NCI-H524 treated with DMSO at 0.1 percent for 48 hours (cell line): ENCODE measurements at regions not wholly inside any gene's neighbourhood (a gene's known extent, or its start where the extent isn't known, plus 50 kb on each side); places are given as distances from the start of the nearest gene placed in this dataset.

Source experiments
- DNase-seq: peaks from one replicate; lab custom pipeline; 2025; lab: John Stamatoyannopoulos, UW

DNA sequence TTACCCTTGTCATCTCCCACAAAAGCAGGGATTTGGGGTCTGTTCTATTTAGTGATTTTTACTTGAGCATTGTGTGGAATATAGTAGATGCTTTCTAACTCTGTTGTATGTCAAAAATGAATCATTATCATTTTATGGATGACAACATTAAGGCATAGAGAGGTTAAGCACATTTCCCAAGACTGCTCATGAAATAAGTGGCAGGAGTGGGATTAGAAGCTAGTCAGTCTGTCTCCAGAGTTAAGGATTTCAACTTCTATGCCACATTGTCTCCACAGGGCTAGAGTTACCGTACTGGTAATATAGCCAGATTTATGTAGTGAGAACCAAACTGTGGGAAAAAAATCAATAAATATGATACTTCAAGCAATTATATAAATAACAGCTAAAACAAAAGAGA is 170.6 kb upstream of the DCN start:
- DNase-seq, result no peak

DNA sequence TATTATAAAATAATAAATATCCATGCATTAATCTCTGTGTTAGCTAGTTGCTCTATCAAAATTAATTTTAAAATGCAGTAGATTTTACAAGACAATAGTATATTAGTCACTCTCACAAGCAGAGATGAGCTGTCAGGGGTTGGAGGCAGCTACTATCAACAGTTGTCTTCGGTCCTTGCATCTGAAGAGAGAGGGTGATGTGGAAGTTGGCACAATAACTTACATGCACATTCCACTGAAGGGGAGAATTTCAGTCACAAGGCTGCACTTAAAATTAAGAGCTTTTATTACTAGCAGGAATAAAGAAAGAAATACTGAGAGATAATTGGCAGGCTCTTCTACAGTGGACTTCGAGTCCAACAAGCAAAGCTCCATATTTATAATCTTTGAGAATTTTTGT is 166.9 kb upstream of the DCN start:
- DNase-seq, result no peak

DNA sequence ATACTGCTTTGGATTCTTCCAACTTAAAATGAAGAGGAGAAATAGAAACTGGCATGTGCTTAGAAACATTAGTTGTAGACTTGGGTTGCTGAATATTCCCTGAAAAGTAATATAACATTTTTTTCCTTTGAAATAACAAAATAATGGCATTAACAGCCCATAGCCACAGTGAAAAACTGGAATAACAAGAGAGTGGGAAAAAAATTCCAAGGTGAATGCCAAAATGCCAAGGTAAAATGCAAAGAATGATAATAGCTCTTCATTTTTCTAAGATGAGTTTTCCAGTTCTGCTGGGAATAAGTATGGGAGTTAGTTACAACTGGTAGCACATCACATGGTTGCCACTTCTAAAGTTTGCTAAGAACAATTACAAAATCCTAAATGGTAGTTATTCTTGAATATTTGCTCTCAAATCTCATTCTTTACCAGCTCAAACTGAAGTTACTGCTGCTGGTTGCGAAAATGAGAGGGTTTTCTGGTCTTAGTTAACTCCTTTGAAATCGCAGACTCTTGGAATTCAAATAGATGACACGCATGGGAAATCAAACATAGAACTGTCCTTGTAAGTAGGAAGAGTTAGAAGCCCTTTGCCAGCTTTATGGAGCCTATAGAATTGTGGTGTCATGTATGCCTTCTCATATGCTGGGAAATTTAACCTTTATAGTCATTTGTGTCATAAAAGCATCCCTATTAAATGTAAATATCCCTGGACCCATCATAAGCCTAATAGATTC is 165.0 kb upstream of the DCN start:
- no peak for DNase-seq

DNA sequence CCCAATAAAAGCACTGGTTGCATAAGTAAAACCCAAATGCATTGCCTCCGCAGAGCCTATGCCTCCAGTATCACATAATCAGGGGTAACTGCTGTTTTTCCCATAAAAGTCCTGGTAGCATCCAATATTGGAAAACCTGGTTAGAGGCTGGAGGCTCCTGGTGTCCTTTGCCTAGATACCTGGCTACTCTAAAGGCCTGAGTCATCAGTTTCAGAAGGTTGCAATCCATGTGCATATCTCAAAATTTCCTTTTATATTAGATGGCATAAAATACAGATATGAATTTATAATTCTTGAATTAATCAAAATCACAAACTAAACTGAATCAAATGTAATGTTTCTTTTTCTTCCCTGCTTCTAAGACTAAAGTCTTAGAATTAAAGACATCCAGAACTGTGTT is 164.2 kb upstream of the DCN start:
- DNase-seq, result no peak

DNA sequence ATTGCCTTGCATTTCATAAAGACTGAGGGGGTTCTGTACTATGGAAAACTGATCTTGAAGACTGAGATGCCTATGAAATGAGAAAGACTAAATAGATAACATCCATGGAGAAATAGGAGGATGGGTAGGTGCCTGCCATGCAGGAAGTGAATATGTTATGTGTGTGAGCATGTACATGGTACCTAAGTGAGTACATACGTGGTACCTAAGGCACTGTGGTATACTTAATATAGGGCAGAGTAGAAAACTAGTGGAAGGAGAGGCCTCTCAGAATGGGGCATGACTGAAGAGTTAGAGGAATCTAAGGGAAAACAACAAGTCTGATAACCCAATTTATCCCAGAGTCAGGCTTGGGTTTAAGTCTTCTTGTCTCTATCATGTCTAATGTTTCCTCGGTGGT is 161.8 kb upstream of the DCN start:
- no peak for DNase-seq

DNA sequence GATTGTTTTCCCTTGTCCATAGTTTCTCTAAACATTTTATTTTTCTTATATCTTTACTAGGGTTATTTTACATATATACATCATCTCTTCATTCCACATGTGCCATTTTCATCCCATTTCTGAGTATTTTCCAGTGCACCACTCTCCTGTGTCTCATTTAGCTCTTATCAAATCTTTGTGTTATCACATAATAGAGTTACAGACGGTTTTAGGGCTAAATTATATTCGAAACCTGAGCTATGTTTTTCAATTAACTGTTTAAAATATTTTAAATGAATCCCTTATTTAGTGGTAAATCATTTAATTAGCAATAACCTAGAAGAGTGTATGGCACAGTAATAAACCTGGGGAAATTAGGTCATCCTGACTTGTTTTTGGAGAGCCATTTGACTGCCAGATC is 160.4 kb upstream of the DCN start:
- no peak for DNase-seq

DNA sequence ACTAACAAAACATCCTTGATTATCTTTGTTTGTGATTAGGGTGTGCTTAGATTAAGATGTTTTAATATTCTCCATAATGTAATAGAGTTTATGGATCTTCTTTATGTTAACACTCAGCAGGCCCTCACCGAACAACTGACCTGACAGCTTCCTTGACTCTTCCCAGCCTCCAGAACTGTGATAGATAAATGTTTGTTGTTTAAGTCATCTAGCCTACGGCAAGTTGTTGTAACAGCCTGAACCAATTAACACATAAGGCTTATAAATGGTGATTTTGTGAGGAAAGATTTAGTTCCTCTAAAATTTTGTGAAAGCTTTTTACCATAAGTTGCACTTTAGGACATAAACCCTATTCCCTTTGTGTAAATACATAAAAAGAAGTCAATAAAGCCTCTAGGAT is 156.5 kb upstream of the DCN start:
- DNase-seq, result no peak

DNA sequence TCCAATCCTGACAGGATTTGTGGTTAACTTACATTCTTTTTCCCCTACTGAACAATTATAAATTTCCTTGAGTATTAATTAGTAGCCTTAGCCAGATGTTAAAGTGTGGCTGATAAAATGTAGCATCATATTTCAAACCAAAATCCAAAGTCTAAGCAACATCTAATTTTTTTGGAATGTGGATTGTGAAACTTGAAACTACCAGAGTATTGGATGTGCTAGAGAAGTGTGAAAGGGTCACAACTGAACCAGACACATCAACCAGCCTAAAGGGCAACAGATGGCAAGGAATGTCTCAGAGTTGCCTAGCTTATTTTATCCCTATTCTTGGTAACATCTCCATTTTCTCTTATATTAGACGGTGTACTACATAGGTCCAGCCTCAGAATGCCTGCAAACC is 153.1 kb upstream of the DCN start:
- peak; percentile 74 for DNase-seq

DNA sequence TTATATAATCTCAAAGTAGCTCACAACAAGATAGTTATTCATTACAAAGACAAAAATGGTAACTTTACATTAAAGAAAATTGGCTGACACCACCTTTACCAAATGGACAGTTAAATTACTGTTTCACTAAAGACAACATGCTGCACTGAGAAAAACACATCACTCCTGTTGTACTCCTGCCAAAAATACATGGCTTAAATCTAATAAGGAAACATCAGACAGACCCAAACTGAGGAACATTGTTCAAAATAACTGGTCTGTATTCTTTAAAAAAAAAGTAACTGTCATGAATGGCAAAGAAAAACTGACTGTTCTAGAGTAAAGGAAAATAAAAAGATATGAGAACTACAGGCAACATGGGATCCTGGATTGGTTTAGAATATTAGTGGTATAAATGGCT is 151.3 kb upstream of the DCN start:
- DNase-seq, result no peak

DNA sequence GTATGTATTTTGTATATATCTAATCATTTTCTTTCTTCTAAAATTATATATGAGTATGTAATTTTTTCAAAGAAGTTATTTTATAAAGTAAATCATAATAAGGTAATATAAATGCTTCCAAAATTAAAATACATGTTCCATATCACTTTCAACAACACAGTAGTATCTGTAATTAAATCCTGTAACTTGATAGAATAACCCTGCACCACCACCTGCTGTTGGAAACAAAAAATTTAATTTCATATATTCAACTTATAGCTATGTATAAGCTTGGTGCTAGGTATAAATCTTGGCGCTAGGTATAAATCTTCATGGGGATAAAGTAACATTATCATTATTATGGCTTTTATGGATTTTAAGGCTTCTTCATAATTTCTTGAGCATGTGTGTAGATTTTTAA is 149.7 kb upstream of the DCN start:
- peak; percentile 22 for DNase-seq

DNA sequence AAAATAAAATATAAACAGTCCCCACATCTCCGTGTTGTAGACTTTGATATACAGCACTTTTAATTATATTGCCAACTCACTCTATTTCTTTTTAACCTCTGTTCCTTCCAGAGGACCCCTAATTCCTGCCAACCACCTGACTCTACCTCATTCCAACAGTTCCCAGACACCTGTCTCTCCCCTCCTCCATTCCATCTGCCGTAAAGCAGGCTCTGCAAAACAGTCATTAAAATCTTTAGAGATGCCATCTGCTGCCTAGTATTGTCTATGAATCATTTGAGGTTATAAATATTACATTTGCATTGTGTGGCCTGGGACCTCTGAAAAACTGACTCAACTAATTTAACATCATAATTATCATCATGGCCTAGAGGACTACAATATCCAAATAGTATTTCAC is 148.8 kb upstream of the DCN start:
- DNase-seq, result peak; percentile 67

DNA sequence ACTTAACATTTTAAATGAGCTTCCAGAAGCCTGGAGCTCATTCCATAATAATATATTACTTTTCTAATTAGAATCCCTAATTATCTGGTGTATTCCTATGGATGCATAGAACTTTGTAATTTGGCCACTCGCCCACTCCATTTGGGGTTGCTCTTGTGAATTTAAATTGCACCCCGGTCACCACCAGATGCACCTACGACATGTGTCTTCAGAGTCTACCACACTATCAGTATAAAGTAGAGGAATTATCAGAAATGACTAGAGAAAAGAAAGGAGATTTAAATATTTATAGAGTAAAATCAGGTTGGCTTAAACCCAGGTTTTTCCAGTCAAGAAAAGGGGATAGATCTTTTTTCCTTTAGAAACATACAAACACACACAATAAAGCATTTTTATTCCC is 145.8 kb upstream of the DCN start:
- no peak for DNase-seq

DNA sequence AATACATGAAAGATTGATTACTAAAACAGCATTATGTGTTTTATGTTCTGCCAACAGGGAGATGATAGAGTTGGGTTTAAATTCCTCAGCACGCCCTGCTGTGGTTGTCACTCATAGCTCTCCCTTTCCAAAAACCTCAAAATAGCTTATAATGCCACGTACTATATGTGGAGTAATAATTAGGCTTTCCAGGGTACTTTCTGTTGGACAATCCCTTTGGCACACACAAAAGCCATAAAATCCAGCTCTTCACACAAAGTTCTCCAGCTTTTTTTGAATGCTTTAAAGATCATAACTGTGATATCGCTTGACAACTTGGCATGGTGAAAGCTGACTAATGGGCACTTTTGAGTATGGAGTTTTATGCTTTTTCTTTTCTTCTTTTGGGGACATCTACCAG is 145.3 kb upstream of the DCN start:
- no peak for DNase-seq

DNA sequence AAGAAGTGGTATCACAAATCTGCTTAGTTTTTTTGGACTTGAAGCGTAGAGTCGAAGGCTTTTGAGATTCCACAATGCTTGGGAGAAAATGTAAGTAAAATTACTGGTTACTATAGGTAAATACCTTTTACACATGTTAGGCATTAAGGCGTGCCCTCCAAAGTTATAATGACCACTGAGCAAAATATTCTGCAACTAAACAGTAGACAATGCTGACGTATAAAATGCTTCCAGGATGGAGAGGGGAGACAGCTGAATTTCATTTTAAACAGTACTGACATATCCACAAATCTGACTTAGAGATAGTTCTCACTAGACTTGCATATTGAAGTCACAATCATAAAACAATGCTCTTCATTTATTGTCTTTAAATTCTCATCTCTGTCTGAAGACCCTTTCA is 144.5 kb upstream of the DCN start:
- DNase-seq, result no peak

DNA sequence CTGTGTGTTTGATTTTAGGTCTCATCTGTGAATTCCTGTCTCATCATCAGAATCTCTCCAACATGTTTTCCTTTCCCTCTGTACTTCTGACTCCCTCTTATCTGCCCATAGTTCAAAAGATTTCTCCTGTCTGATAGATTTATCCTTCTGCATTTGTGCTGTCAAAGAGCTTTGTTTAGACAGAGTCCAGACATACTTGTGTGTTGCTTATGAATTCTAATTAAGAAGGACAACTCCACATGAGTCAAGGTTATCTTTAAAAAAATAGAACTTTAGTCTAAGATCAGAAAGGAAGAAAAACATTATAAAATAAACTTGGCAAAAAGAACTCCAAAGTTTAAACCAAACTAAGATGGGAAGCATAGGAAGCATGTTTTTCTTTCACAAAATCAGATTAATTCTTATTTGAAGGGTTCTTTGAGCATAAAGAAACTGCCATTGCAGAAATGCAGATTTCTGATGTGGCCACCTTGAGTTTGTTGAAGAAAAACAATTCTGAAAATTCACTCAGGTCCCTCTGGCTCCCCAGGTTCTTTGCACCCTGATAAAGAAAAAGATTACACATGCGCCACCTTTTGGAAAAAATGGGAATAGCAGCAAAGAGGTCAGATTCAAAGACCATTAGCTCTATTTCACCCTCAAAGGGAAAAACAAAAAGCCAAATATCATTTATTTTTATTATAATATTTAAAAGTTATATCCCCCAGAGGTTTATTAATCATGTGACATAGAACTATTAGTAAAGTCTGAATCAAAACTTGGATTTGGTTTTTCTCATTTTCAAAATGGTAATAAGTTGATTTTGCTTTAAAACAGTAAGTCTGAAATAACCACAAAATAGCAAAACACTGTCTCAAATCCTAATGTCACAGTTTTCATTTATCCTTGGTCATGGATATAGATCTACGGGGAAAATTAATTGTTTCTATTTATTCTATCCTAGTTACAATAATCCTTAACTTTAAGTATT is 143.7 kb upstream of the DCN start:
- no peak for DNase-seq

DNA sequence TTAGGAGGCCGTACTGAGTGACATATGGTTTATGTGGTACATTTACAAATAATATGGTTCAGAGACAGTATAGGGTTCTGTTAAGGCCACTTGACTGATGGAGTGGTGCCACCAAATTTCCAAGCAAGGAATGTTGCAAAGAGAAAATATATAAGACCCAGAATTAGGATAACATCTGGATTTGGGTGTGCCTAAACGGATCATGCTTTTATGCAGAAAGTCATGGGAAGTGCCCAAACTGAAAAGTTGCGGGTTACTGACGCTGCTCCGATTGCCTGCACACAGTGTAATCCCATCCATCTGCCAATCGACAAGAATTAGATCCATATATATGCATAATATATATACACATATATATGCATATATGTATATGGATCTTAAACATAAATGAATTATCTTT is 138.4 kb upstream of the DCN start:
- no peak for DNase-seq

DNA sequence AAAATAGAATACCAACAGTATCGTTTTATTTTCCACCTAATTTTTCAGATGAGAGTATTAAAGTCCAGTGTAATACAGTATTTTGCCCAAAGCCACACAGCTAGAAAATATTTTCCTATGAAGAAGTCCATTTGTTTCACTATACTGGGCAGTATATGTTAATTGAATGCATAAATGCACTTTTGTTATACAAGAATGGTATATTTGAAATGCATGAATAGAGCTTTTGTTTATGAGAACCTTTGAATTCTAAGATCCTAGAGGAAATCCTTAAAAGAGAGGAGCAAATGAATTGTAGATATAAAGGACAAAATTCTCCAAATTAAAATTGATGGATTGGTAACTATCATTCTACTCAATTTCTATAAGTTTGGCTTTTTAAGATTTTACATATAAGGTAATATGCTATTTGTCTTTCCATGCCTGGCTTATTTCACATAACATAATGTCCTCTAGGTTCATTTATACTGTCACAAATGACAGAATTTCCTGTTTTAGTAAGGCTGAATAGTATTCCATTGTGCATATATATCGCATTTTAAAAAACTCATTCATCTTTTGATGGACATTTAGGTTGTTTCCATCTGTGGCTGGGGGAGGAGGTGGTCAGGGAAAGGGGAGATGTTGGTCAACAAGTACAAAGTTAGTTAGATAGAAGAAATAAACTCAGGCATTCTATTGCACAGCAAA is 136.6 kb upstream of the DCN start:
- DNase-seq, result no peak

DNA sequence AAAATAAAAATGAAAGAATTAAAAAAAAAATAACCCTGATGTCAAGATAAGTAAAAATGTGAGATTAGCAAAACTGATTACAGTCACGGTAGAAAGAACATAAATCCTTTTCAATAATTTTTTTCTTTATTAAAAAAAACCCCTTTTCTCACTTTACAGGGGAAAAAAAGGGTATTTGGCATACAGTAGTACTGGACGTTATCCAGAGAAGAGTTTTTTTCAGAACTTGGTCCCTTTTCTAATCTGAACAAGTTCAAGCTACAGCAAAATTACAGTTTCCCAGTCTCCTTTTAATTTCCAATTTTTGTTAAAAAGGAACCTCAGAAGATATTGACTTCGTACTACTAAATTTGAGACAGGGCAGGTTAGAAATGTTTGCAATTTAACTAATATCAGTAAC is 134.7 kb upstream of the DCN start:
- no peak for DNase-seq

DNA sequence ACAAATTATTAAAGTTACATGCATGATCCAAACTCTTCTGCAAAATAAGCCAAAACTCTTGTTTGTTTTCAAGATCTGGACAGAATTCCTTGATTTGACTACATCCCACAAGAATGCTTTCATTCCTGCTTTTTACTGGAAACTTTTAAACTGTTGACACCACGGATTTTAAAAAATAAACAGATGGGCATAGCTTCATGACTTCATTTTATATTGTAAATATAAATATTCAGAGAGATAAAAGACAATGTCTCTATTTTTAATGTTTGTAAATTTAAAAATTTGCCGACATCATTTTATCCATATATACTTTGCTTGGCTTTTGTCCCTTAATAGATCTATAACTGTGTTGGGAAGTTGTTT is 134.3 kb upstream of the DCN start:
- DNase-seq, result no peak

DNA sequence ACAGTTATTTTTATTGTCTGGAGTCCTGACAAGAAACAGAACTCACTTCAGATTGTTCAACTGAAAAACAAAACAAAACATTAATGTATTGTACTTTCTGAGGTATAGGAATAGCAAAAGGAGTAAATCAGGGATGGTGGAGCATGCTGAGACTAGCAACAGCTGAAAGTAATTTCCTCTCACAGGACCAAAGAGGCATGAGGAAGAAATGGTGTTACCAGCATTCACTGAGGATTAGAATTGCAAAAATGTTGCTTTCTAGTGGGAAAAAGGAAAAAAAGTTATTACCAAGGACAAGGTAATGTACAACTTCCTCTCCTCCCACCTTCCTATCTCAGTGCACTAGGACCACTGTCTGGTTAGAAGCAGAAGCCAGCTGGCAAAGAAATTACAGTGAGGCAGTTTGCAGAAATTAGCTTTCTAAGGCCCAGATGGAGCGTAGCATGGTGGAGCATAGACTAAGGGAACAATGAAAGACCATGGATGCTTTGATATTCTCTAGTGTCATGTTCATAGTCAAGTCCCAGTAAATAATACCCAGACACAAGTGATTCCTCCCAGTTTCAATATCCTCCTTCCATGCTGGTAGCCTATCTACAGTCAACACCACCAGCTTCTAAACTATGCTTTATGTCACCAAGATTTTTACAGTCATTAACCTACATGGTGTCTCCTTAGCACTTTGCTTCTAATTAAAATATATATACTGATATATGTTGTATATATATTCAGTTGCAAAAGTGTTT is 133.7 kb upstream of the DCN start:
- no peak for DNase-seq

DNA sequence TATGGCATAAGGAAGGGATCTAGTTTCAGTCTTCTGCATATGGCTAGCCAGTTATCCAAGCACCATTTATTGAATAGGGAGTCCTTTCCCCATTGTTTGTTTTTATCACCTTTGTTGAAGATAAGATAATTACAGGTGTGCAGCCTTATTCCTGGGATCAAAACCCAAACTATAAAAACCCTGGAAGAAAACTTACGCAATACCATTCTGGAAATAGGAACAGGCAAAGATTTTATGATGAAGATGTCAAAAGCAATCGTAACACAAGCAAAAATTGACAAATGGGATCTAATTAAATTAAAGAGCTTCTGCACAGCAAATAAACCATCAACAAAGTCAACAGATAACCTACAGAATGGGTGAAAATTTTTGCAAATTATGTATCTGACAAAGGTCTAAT is 128.5 kb upstream of the DCN start:
- DNase-seq, result no peak

DNA sequence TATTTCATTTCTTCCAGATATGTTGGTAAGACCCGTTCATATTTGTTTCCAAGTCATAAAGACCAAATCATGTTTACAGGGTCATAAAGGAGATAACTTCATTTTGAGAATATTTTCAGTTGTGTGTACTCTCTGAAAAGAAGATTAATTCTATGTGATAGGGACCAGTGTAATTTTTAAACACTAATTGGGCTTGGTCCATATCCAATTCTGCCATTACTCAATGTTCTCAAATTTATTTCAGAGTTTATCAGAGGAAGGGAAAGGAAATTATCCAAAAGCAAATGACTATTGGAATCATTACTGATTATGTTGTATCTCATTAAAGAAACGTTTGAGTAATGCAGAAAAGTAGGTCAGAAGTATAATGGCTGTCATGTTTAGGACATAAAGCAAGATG is 126.8 kb upstream of the DCN start:
- no peak for DNase-seq
